Uterus (tissue), 2 donors: ENCODE measurements at regions not wholly inside any gene's neighbourhood (a gene's known extent, or its start where the extent isn't known, plus 50 kb on each side); places are given as distances from the start of the nearest gene placed in this dataset.

Experiments used
- CTCF ChIP-seq, 4 experiments: fragments of 200-600 bp in 2 of 4; fragments of 450-650 bp in 2 of 4; sonication (generic) in 2 of 4; IDR thresholded peaks; one replicate each; pipeline ENCODE4 v1.5.1; 2016 to 2019; ENCODE audit warnings: antibody characterized with exemption in 4 of 4, mild to moderate bottlenecking in 2 of 4, moderate library complexity in 1 of 4
- POLR2A ChIP-seq, 2 donors: fragments of 450-650 bp; IDR thresholded peaks; one replicate each; pipeline ENCODE4 v1.6.1; 2016; ENCODE audit warnings: antibody characterized with exemption in 2 of 2, mild to moderate bottlenecking in 1 of 2, moderate library complexity in 1 of 2

DNA sequence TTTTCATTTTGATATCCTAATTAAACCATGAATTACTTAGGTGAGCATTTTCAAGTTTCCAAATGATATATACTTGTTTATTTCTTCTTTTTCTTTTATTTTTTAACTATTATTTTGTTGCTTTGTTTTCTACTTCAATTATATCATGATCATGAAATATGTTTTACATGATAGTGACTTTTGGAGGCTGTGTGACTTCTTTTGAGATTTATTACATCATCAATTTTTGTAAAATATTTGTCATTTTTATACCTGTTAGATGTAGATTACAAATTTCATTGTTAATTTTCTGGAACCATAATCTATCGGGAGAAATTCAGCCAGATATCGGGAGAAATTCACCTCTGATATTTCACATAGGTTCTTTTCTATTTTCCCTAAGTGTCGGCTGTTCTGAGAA, 228.6 kb downstream of the RAD51AP2 start:
- no peak for TF ChIP-seq POLR2A (IDR thresholded peaks at IDR 0.05)
- no peak for TF ChIP-seq CTCF (IDR thresholded peaks at IDR 0.05)
